K562 (cell line): ENCODE measurements at regions not wholly inside any gene's neighbourhood (a gene's known extent, or its start where the extent isn't known, plus 50 kb on each side); places are given as distances from the start of the nearest gene placed in this dataset.

ENCODE experiments used
- BMI1 ChIP-seq: fragments of 150-350 bp; IDR thresholded peaks from 2 replicates; pipeline ENCODE4 v1.6.1; 2014; ENCODE audit warnings: low read length
- TF ChIP-seq, protein P1 (sequence below): fragments of 250-450 bp; sonication (Bioruptor Pico); IDR thresholded peaks from 2 replicates; pipeline ENCODE4 v1.4.0; 2020
- TF ChIP-seq, protein P2 (sequence below), 2 experiments: fragments of 450-650 bp; formaldehyde crosslinking in 1 of 2; IDR thresholded peaks; 2 replicates each; pipeline versions ENCODE4 v1.4.0 to v1.6.1; 2014 to 2020; ENCODE audit warnings: mild to moderate bottlenecking in 2 of 2, borderline replicate concordance in 1 of 2, low read depth in 1 of 2

DNA sequence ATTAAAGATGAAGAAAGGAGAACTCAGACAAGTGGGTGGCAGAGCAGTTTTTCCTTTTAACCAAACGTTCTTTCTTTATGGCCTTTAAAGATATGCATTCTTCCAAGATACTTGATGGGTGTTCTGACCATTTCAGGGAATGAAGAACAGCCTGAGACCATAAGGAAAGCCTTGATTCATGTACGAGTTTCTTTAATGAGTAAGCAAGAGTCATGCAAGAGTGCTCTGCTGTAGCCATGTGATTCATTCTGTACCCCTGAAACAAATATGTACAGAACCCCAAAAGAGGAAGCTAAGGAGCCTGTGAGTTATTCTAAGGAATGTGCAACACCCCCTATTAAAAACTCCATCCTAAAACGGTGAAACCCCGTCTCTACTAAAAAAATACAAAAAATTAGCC lies 372.8 kb downstream of the MTX2 start (continued):
- TF ChIP-seq, protein P1, sequence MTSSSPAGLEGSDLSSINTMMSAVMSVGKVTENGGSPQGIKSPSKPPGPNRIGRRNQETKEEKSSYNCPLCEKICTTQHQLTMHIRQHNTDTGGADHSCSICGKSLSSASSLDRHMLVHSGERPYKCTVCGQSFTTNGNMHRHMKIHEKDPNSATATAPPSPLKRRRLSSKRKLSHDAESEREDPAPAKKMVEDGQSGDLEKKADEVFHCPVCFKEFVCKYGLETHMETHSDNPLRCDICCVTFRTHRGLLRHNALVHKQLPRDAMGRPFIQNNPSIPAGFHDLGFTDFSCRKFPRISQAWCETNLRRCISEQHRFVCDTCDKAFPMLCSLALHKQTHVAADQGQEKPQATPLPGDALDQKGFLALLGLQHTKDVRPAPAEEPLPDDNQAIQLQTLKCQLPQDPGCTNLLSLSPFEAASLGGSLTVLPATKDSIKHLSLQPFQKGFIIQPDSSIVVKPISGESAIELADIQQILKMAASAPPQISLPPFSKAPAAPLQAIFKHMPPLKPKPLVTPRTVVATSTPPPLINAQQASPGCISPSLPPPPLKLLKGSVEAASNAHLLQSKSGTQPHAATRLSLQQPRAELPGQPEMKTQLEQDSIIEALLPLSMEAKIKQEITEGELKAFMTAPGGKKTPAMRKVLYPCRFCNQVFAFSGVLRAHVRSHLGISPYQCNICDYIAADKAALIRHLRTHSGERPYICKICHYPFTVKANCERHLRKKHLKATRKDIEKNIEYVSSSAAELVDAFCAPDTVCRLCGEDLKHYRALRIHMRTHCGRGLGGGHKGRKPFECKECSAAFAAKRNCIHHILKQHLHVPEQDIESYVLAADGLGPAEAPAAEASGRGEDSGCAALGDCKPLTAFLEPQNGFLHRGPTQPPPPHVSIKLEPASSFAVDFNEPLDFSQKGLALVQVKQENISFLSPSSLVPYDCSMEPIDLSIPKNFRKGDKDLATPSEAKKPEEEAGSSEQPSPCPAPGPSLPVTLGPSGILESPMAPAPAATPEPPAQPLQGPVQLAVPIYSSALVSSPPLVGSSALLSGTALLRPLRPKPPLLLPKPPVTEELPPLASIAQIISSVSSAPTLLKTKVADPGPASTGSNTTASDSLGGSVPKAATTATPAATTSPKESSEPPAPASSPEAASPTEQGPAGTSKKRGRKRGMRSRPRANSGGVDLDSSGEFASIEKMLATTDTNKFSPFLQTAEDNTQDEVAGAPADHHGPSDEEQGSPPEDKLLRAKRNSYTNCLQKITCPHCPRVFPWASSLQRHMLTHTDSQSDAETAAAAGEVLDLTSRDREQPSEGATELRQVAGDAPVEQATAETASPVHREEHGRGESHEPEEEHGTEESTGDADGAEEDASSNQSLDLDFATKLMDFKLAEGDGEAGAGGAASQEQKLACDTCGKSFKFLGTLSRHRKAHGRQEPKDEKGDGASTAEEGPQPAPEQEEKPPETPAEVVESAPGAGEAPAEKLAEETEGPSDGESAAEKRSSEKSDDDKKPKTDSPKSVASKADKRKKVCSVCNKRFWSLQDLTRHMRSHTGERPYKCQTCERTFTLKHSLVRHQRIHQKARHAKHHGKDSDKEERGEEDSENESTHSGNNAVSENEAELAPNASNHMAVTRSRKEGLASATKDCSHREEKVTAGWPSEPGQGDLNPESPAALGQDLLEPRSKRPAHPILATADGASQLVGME (CRISPR knock-in tag) = no peak
- TF ChIP-seq, protein P2, sequence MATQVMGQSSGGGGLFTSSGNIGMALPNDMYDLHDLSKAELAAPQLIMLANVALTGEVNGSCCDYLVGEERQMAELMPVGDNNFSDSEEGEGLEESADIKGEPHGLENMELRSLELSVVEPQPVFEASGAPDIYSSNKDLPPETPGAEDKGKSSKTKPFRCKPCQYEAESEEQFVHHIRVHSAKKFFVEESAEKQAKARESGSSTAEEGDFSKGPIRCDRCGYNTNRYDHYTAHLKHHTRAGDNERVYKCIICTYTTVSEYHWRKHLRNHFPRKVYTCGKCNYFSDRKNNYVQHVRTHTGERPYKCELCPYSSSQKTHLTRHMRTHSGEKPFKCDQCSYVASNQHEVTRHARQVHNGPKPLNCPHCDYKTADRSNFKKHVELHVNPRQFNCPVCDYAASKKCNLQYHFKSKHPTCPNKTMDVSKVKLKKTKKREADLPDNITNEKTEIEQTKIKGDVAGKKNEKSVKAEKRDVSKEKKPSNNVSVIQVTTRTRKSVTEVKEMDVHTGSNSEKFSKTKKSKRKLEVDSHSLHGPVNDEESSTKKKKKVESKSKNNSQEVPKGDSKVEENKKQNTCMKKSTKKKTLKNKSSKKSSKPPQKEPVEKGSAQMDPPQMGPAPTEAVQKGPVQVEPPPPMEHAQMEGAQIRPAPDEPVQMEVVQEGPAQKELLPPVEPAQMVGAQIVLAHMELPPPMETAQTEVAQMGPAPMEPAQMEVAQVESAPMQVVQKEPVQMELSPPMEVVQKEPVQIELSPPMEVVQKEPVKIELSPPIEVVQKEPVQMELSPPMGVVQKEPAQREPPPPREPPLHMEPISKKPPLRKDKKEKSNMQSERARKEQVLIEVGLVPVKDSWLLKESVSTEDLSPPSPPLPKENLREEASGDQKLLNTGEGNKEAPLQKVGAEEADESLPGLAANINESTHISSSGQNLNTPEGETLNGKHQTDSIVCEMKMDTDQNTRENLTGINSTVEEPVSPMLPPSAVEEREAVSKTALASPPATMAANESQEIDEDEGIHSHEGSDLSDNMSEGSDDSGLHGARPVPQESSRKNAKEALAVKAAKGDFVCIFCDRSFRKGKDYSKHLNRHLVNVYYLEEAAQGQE (IDR thresholded peaks at IDR 0.05; ENCODE audit: borderline replicate concordance) = no peak
- TF ChIP-seq, protein P2 (CRISPR knock-in tag; IDR thresholded peaks at IDR 0.05; ENCODE audit: low read depth) = no peak
- TF ChIP-seq BMI1 = no peak
